ENCODE measurements at regions not wholly inside any gene's neighbourhood (a gene's known extent, or its start where the extent isn't known, plus 50 kb on each side); places are given as distances from the start of the nearest gene placed in this dataset.

GRCh38 chr7:12939694-12940093, 252.3 kb downstream of the ARL4A start:
- CTCF ChIA-PET = no interaction called here
- DNase-seq (ENCODE audit: low read depth, low spot score) (no peak), FAIRE-seq (no peak)
- H3K79me2 ChIP-seq (ENCODE audit: control insufficient read depth, insufficient read depth, low read length) = no peaks in the 10 kb centered on the region
- H3K36me3 ChIP-seq (ENCODE audit: control insufficient read depth in 2 of 2, extremely low read depth in 1 of 2, insufficient read depth in 2 of 2, low read length in 2 of 2) = no peaks in the 10 kb centered on the region
- no peak overlapping the region for H3K9ac ChIP-seq (replicated peaks; ENCODE audit: extremely low read depth, insufficient read depth, low read length)
- H3K9me1 ChIP-seq (replicated peaks; ENCODE audit: control insufficient read depth, extremely low read depth, insufficient read depth, low read length) = no peaks in the 10 kb centered on the region
- H4K20me1 ChIP-seq (replicated peaks; ENCODE audit: control insufficient read depth, extremely low read depth, insufficient read depth, low read length) = no peaks in the 10 kb centered on the region
- TF ChIP-seq EZH2 (IDR thresholded peaks at IDR 0.05; ENCODE audit: borderline replicate concordance, low read depth, low read length, severe bottlenecking) (no peak), POLR2A (IDR thresholded peaks at IDR 0.05; ENCODE audit: low read depth, low read length) (no peak), POLR2AphosphoS5 (IDR thresholded peaks at IDR 0.05; ENCODE audit: insufficient read depth, low read depth, low read length) (no peak), FOS (IDR thresholded peaks at IDR 0.05; ENCODE audit: borderline replicate concordance, insufficient read depth, low read length) (no peak), MYC (IDR thresholded peaks at IDR 0.05; ENCODE audit: low read depth, low read length) (no peak), CTCF (IDR thresholded peaks at IDR 0.05; ENCODE audit: extremely low read depth in 1 of 2, insufficient read depth in 1 of 2, low read depth in 1 of 2, low read length in 2 of 2) (no peak), JUN (IDR thresholded peaks at IDR 0.05; ENCODE audit: borderline replicate concordance, insufficient read depth, insufficient read length, low read depth) (no peak), GATA2 (IDR thresholded peaks at IDR 0.05; ENCODE audit: insufficient read depth, insufficient read length, low read depth, low read length) (no peak)
- TF ChIP-seq, protein P1, sequence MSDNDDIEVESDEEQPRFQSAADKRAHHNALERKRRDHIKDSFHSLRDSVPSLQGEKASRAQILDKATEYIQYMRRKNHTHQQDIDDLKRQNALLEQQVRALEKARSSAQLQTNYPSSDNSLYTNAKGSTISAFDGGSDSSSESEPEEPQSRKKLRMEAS (IDR thresholded peaks at IDR 0.05; ENCODE audit: insufficient read depth, insufficient read length) = no peak
- no peaks in the 10 kb centered on the region for H3K4me1 ChIP-seq (ENCODE audit: control insufficient read depth, extremely low read depth, insufficient read depth, low read length)
- no TSS peak for BruUV-seq (replicated peaks)
- no peak overlapping the region for H3K27ac ChIP-seq (ENCODE audit: insufficient read depth, low read depth, low read length)
- no peaks in the 10 kb centered on the region for H3K27me3 ChIP-seq (ENCODE audit: control insufficient read depth in 2 of 2, insufficient read depth in 2 of 2, low read length in 2 of 2)
- intact Hi-C loops (cut with micrococcal nuclease) (no loop called here), dilution Hi-C loops (cut with MboI; ENCODE audit: extremely low pct_ligation_motif_present, low sequenced_read_pairs) (no loop called here)
- no peaks in the 10 kb centered on the region for H3K9me3 ChIP-seq (replicated peaks; ENCODE audit: control insufficient read depth, insufficient read depth, low read length)
- no peak overlapping the region for H3K4me2 ChIP-seq (ENCODE audit: insufficient read depth, low read length)
- H3K4me3 ChIP-seq (replicated peaks in 1 of 3; ENCODE audit: insufficient read depth in 1 of 3, low read depth in 1 of 3, low read length in 3 of 3) = no peak overlapping the region
- H2AFZ ChIP-seq (ENCODE audit: low read depth, low read length) = no peak overlapping the region
- POLR2A ChIA-PET = no interaction called here

Measured in endothelial cell of umbilical vein (primary cell).